ENCODE measurements at regions not wholly inside any gene's neighbourhood (a gene's known extent, or its start where the extent isn't known, plus 50 kb on each side); places are given as distances from the start of the nearest gene placed in this dataset.

DNA sequence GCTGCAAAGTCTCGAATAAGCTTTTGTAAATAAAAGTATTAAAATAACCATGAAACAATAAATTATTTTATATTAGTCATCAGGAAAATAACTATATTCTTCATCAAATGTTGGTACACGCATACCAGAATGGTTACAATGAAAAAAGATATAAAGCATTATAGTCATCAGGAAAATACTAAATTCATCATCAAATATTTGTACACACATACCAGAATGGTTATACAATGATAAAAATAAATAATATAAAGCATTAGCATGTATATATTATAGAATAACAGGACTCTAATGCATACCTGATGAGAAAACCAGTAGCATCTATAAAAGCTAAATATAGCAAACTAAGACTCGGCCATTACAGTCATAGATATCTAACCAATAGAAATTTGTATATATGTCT, 202.9 kb downstream of the TRAM1L1 start:
- no peak for TF ChIP-seq REST (IDR thresholded peaks at IDR 0.05; ENCODE audit: low read depth)
- no peak for TF ChIP-seq FOXM1 (IDR thresholded peaks at IDR 0.05; ENCODE audit: borderline replicate concordance, low read depth)
- TF ChIP-seq RAD21 (IDR thresholded peaks at IDR 0.05; ENCODE audit: low read depth) = no peak
- TF ChIP-seq NFIC (IDR thresholded peaks at IDR 0.05) = no peak
- no peak for TF ChIP-seq TCF12 (IDR thresholded peaks at IDR 0.05; ENCODE audit: low read depth)
- TF ChIP-seq CEBPB (IDR thresholded peaks at IDR 0.05) = no peak
- TF ChIP-seq, protein P1, sequence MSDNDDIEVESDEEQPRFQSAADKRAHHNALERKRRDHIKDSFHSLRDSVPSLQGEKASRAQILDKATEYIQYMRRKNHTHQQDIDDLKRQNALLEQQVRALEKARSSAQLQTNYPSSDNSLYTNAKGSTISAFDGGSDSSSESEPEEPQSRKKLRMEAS (IDR thresholded peaks at IDR 0.05) = no peak
- TF ChIP-seq CREB1 (IDR thresholded peaks at IDR 0.05; ENCODE audit: low read depth) = no peak
- no peak for TF ChIP-seq TEAD4 (IDR thresholded peaks at IDR 0.05)
- no peak for TF ChIP-seq TAF1 (IDR thresholded peaks at IDR 0.05; ENCODE audit: low read depth)
- no peak for TF ChIP-seq EP300 (IDR thresholded peaks at IDR 0.05; ENCODE audit: borderline replicate concordance)
- TF ChIP-seq ZBTB7A (IDR thresholded peaks at IDR 0.05; ENCODE audit: low read depth) = no peak
